Neural progenitor cell (in vitro differentiated cells): ENCODE measurements at regions not wholly inside any gene's neighbourhood (a gene's known extent, or its start where the extent isn't known, plus 50 kb on each side); places are given as distances from the start of the nearest gene placed in this dataset.

Experiments
- DNase-seq: peaks from one replicate; pipeline ENCODE4 v3.0.0-alpha.2; 2016; ENCODE audit warnings: low spot score
- H2AFZ ChIP-seq: fragments of 200-600 bp; sonication (generic); replicated peaks from 2 replicates; pipeline ENCODE4 v1.6.1; 2016; ENCODE audit warnings: antibody characterized with exemption
- H3F3A ChIP-seq: fragments of 200-600 bp; sonication (generic); 2 replicates; pipeline ENCODE4 v1.6.1; 2016; ENCODE audit warnings: antibody characterized with exemption, low read depth
- H3K27ac ChIP-seq: fragments of 200-600 bp; sonication (generic); 2 replicates; pipeline ENCODE4 v1.5.1; 2016; ENCODE audit warnings: mild to moderate bottlenecking
- H3K27me3 ChIP-seq: fragments of 200-600 bp; sonication (generic); 2 replicates; pipeline ENCODE4 v1.6.1; 2016; ENCODE audit warnings: mild to moderate bottlenecking, moderate library complexity
- H3K36me3 ChIP-seq: fragments of 200-600 bp; sonication (generic); 2 replicates; pipeline ENCODE4 v1.5.1; 2016
- H3K4me1 ChIP-seq: fragments of 200-600 bp; sonication (generic); 2 replicates; pipeline ENCODE4 v1.6.1; 2016; ENCODE audit warnings: mixed run types
- H3K4me2 ChIP-seq: fragments of 200-600 bp; sonication (generic); 2 replicates; pipeline ENCODE4 v1.6.1; 2016
- H3K4me3 ChIP-seq: fragments of 200-600 bp; sonication (generic); 2 replicates; pipeline ENCODE4 v1.5.1; 2016
- H3K79me2 ChIP-seq: fragments of 200-600 bp; sonication (generic); 2 replicates; pipeline ENCODE4 v1.6.1; 2016; ENCODE audit warnings: low read depth
- H3K9ac ChIP-seq: fragments of 200-600 bp; sonication (generic); 2 replicates; pipeline ENCODE4 v1.6.1; 2016
- H3K9me3 ChIP-seq: fragments of 200-600 bp; sonication (generic); 2 replicates; pipeline ENCODE4 v1.5.1; 2016; ENCODE audit warnings: low read depth
- H4K20me1 ChIP-seq: fragments of 200-600 bp; sonication (generic); 2 replicates; pipeline ENCODE4 v1.6.1; 2016; ENCODE audit warnings: low read depth
- H3K27ac Mint-ChIP-seq: 3 replicates; pipeline ENCODE4 v1.8.0; 2021; ENCODE audit warnings: mixed read lengths
- H3K27me3 Mint-ChIP-seq: 2 replicates; pipeline ENCODE4 v1.8.0; 2022; ENCODE audit warnings: low read depth, mild to moderate bottlenecking, inconsistent platforms, moderate library complexity, mixed read lengths; ENCODE audit not compliant: insufficient read depth
- H3K36me3 Mint-ChIP-seq: 3 replicates; pipeline ENCODE4 v1.8.0; 2021; ENCODE audit warnings: mixed read lengths
- H3K4me1 Mint-ChIP-seq: 3 replicates; pipeline ENCODE4 v1.8.0; 2021; ENCODE audit warnings: mixed read lengths
- H3K4me3 Mint-ChIP-seq: 3 replicates; pipeline ENCODE4 v1.8.0; 2021; ENCODE audit warnings: mild to moderate bottlenecking, moderate library complexity, mixed read lengths
- H3K9me3 Mint-ChIP-seq: 3 replicates; pipeline ENCODE4 v1.8.0; 2020; ENCODE audit warnings: mixed read lengths
- CTCF ChIP-seq: fragments of 200-600 bp; sonication (generic); IDR thresholded peaks from 2 replicates; pipeline ENCODE4 v1.5.1; 2017; ENCODE audit warnings: antibody characterized with exemption, mild to moderate bottlenecking
- EZH2 ChIP-seq: fragments of 200-600 bp; sonication (generic); IDR thresholded peaks from 2 replicates; pipeline ENCODE4 v1.6.1; 2017; ENCODE audit warnings: antibody characterized with exemption, mild to moderate bottlenecking, moderate library complexity
- EZH2phosphoT487 ChIP-seq: fragments of 200-600 bp; sonication (generic); IDR thresholded peaks from 2 replicates; pipeline ENCODE4 v1.6.1; 2017; ENCODE audit warnings: antibody characterized with exemption

DNA sequence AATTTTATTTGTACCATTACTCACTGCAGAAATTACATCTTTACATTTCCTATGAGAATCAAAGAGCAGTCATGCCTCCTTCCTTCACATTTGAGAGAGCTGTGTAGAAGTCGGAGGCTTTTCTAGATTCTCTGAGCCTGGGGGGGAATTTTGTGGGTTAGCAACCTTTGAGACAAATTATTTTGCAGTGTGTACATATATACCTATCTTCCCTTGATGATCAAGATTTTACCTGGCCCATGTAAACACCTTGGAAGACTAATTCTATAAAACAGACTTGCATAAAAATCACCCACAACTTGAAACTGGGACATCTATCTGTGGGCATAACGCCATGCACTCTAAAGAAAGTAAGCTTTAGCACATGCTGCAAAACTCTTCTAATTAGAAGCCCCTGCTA lies 491.5 kb upstream of the MDFIC2 start:
- Histone ChIP-seq H3K27me3 (no peaks in the 10 kb centered on the region), H2AFZ (peak overlapping the region; percentile 27), H3K27ac (no peak overlapping the region), H3K9ac (no peak overlapping the region), H3K4me2 (no peak overlapping the region), H3K4me3 (no peak overlapping the region), H3K36me3 (no peaks in the 10 kb centered on the region), H3K4me1 (peaks cover 7% of the 10 kb centered on the region), H3K9me3 (no peaks in the 10 kb centered on the region), H3F3A (no peaks in the 10 kb centered on the region), H4K20me1 (no peaks in the 10 kb centered on the region), H3K79me2 (no peaks in the 10 kb centered on the region)
- Mint-ChIP-seq H3K27ac (no peak overlapping the region), H3K36me3 (no peaks in the 10 kb centered on the region), H3K4me3 (no peak overlapping the region), H3K4me1 (peaks cover 7% of the 10 kb centered on the region), H3K27me3 (peaks cover 3% of the 10 kb centered on the region), H3K9me3 (peaks cover 3% of the 10 kb centered on the region)
- DNase-seq, result no peak
- no peak for TF ChIP-seq CTCF
- TF ChIP-seq EZH2, result no peak
- TF ChIP-seq EZH2phosphoT487, result no peak

DNA sequence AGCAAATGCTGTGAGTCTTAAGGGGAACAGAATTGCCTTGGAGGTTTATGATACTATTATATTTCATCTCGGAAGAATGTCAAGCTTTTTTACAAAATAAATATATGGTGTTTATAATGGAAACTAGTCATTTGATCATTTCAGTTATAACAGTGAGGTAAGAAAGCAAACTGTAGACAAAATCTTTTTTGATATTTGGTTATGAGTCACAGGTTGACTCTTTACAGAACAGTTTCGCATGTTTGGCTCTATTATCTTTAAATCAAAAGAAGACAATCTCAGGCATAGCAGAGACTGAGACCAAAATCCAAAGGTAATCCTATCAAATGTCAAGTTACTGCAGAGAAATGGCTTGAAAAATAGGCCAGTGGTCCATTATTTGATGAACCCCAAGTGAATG lies 490.9 kb upstream of the MDFIC2 start:
- Mint-ChIP-seq H3K4me1 (peaks cover 7% of the 10 kb centered on the region), H3K27me3 (peaks cover 3% of the 10 kb centered on the region), H3K27ac (no peak overlapping the region), H3K9me3 (peaks cover 3% of the 10 kb centered on the region), H3K36me3 (no peaks in the 10 kb centered on the region), H3K4me3 (no peak overlapping the region)
- Histone ChIP-seq H3K79me2 (no peaks in the 10 kb centered on the region), H3F3A (no peaks in the 10 kb centered on the region), H3K4me3 (no peak overlapping the region), H3K4me2 (no peak overlapping the region), H3K27me3 (no peaks in the 10 kb centered on the region), H3K4me1 (peaks cover 7% of the 10 kb centered on the region), H3K9ac (no peak overlapping the region), H2AFZ (no peak overlapping the region), H3K36me3 (no peaks in the 10 kb centered on the region), H3K9me3 (no peaks in the 10 kb centered on the region), H3K27ac (no peak overlapping the region), H4K20me1 (no peaks in the 10 kb centered on the region)
- no peak for TF ChIP-seq CTCF
- TF ChIP-seq EZH2phosphoT487, result no peak
- no peak for TF ChIP-seq EZH2
- DNase-seq, result no peak

- TF ChIP-seq EZH2, result no peak
- TF ChIP-seq EZH2phosphoT487, result no peak
- TF ChIP-seq CTCF, result no peak
- Histone ChIP-seq H3K27ac (no peak overlapping the region), H3K4me3 (no peak overlapping the region), H3K79me2 (no peaks in the 10 kb centered on the region), H3K4me1 (peaks cover 7% of the 10 kb centered on the region), H3F3A (no peaks in the 10 kb centered on the region), H3K4me2 (no peak overlapping the region), H3K27me3 (no peaks in the 10 kb centered on the region), H4K20me1 (no peaks in the 10 kb centered on the region), H3K36me3 (no peaks in the 10 kb centered on the region), H2AFZ (no peak overlapping the region), H3K9me3 (no peaks in the 10 kb centered on the region), H3K9ac (no peak overlapping the region)
- peaks cover 7% of the 10 kb centered on the region for H3K4me1 Mint-ChIP-seq
- DNase-seq, result no peak
- H3K36me3 Mint-ChIP-seq, result no peaks in the 10 kb centered on the region
- no peak overlapping the region for H3K4me3 Mint-ChIP-seq
- no peak overlapping the region for H3K27ac Mint-ChIP-seq
- peaks cover 3% of the 10 kb centered on the region for H3K9me3 Mint-ChIP-seq
- no peaks in the 10 kb centered on the region for H3K27me3 Mint-ChIP-seq
Measured at GRCh38 chr3:70800951-70801350, 488.5 kb upstream of the MDFIC2 start.

- Histone ChIP-seq H3K36me3 (no peaks in the 10 kb centered on the region), H3K9me3 (no peaks in the 10 kb centered on the region), H3K27ac (no peak overlapping the region), H3K4me3 (no peak overlapping the region), H2AFZ (no peak overlapping the region), H3K79me2 (no peaks in the 10 kb centered on the region), H3K9ac (no peak overlapping the region), H3K4me2 (no peak overlapping the region), H4K20me1 (no peaks in the 10 kb centered on the region), H3F3A (no peaks in the 10 kb centered on the region), H3K27me3 (no peaks in the 10 kb centered on the region), H3K4me1 (no peaks in the 10 kb centered on the region)
- H3K27me3 Mint-ChIP-seq, result no peaks in the 10 kb centered on the region
- H3K4me3 Mint-ChIP-seq, result no peak overlapping the region
- DNase-seq, result no peak
- no peaks in the 10 kb centered on the region for H3K36me3 Mint-ChIP-seq
- H3K4me1 Mint-ChIP-seq, result no peaks in the 10 kb centered on the region
- H3K9me3 Mint-ChIP-seq, result no peaks in the 10 kb centered on the region
- TF ChIP-seq CTCF (no peak), EZH2phosphoT487 (no peak), EZH2 (no peak)
- H3K27ac Mint-ChIP-seq, result no peak overlapping the region
Measured at GRCh38 chr3:70789878-70790277, 477.4 kb upstream of the MDFIC2 start.
